SK-N-MC (cell line): ENCODE measurements at regions not wholly inside any gene's neighbourhood (a gene's known extent, or its start where the extent isn't known, plus 50 kb on each side); places are given as distances from the start of the nearest gene placed in this dataset.

ENCODE experiments used
- EZH2 ChIP-seq: fragments of 200-600 bp; sonication (generic); IDR thresholded peaks from one replicate; pipeline ENCODE4 v1.6.1; 2017; ENCODE audit warnings: antibody characterized with exemption
- POLR2AphosphoS5 ChIP-seq: IDR thresholded peaks from 2 replicates; pipeline ENCODE4 v1.6.1; 2012; ENCODE audit warnings: mild to moderate bottlenecking, low read depth, low read length, borderline replicate concordance

GRCh38 chr13:22563272-22563671, 617.5 kb upstream of the SGCG start:
- no peak for TF ChIP-seq POLR2AphosphoS5
- no peak for TF ChIP-seq EZH2
